ENCODE measurements at regions not wholly inside any gene's neighbourhood (a gene's known extent, or its start where the extent isn't known, plus 50 kb on each side); places are given as distances from the start of the nearest gene placed in this dataset.

DNA sequence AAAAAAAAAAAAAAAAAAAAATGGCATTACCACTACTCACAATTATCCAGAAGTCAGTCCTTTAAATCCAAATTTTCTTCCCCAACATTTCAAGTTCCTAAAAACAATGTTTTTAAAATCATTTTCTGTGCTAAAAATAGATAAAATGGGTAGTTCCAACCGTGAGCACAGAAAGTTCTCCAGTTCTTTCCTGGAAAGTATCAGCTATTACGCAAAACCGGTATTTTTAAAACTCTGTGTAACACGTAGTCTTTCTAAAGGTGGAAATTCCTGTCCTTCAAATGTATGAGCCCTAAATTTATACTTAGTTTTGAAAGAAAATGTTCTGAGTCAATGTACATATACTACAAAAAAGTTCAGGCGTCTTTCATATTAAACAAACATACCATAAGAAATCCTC lies 83.5 kb upstream of the SCAF8 start:
- ChIA-PET POLR2A (no interaction called here), CTCF (no interaction called here)
- Histone ChIP-seq H3K27ac (no peak overlapping the region), H3K9me3 (no peaks in the 10 kb centered on the region), H3K4me2 (no peak overlapping the region), H3K4me1 (no peaks in the 10 kb centered on the region), H3K4me3 (no peak overlapping the region)
- WGBS (ENCODE audit: missing lambda C conversion rate) = 71% methylated on average over 5 of the region's 5 CpGs
- no peak for DNase-seq (ENCODE audit: low read depth in 1 of 2, low spot score in 1 of 2)
- FAIRE-seq = no peak
- TF ChIP-seq, protein P1, sequence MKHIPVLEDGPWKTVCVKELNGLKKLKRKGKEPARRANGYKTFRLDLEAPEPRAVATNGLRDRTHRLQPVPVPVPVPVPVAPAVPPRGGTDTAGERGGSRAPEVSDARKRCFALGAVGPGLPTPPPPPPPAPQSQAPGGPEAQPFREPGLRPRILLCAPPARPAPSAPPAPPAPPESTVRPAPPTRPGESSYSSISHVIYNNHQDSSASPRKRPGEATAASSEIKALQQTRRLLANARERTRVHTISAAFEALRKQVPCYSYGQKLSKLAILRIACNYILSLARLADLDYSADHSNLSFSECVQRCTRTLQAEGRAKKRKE (CRISPR knock-in tag; IDR thresholded peaks at IDR 0.05; ENCODE audit: low read depth) = no peak
- TF ChIP-seq CHD4 (IDR thresholded peaks at IDR 0.05; ENCODE audit: borderline replicate concordance) = no peak
- TF ChIP-seq JUNB (IDR thresholded peaks at IDR 0.05) = no peak
- no peak for TF ChIP-seq POLR2A (IDR thresholded peaks at IDR 0.05; ENCODE audit: low read length)
- TF ChIP-seq EHMT2 (IDR thresholded peaks at IDR 0.05; ENCODE audit: low read depth) = no peak
- TF ChIP-seq, protein P2, sequence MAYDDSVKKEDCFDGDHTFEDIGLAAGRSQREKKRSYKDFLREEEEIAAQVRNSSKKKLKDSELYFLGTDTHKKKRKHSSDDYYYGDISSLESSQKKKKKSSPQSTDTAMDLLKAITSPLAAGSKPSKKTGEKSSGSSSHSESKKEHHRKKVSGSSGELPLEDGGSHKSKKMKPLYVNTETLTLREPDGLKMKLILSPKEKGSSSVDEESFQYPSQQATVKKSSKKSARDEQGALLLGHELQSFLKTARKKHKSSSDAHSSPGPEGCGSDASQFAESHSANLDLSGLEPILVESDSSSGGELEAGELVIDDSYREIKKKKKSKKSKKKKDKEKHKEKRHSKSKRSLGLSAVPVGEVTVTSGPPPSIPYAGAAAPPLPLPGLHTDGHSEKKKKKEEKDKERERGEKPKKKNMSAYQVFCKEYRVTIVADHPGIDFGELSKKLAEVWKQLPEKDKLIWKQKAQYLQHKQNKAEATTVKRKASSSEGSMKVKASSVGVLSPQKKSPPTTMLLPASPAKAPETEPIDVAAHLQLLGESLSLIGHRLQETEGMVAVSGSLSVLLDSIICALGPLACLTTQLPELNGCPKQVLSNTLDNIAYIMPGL (CRISPR knock-in tag; IDR thresholded peaks at IDR 0.05; ENCODE audit: borderline replicate concordance) = no peak
- TF ChIP-seq, protein P3, sequence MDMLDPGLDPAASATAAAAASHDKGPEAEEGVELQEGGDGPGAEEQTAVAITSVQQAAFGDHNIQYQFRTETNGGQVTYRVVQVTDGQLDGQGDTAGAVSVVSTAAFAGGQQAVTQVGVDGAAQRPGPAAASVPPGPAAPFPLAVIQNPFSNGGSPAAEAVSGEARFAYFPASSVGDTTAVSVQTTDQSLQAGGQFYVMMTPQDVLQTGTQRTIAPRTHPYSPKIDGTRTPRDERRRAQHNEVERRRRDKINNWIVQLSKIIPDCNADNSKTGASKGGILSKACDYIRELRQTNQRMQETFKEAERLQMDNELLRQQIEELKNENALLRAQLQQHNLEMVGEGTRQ (IDR thresholded peaks at IDR 0.05) = no peak
- TF ChIP-seq NFE2L2 (conservative IDR thresholded peaks at IDR 0.05; ENCODE audit: low read length) = no peak
- no peak for TF ChIP-seq SMC3 (IDR thresholded peaks at IDR 0.05)
- no peak for TF ChIP-seq RCOR1 (IDR thresholded peaks at IDR 0.05; ENCODE audit: low read depth, low read length)
- TF ChIP-seq KDM5A (IDR thresholded peaks at IDR 0.05) = no peak
- ATAC-seq = no peak

DNA sequence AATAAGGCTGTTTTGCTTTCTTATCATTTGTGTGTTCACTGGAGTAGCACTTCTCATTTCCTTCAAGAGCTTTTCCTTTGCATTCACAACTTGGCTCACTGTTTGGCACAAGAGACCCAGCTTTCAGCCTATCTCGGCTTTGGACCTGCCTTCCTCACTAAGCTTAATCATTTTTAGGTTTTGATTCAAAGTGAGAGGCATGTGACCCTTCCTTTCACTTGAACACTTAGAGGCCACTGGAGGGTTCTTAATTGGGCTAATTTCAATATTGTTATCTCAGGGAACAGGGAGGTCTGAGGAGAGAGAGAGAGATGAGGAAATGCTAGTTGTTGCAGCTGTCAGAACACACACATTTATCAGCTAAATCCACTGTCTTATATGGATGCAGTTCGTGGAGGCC lies 82.9 kb upstream of the SCAF8 start:
- H3K4me2 ChIP-seq = no peak overlapping the region
- CTCF ChIA-PET = no interaction called here
- no peaks in the 10 kb centered on the region for H3K9me3 ChIP-seq
- no peak for TF ChIP-seq ZNF302 (CRISPR knock-in tag; IDR thresholded peaks at IDR 0.05)
- TF ChIP-seq EHMT2 (IDR thresholded peaks at IDR 0.05; ENCODE audit: low read depth) = no peak
- no peak overlapping the region for H3K4me3 ChIP-seq
- POLR2A ChIA-PET = interaction anchor here (0.8 kb wide), 1 partner anchor 140 kb away, joined by 4 read pairs; the partner anchor contains the start of gene CNKSR3
- no peak for ATAC-seq
- 82% methylated on average over 2 of the region's 2 CpGs for WGBS (ENCODE audit: missing lambda C conversion rate)
- no peak for FAIRE-seq
- H3K27ac ChIP-seq = no peak overlapping the region
- no peak for DNase-seq (ENCODE audit: low read depth in 1 of 2, low spot score in 1 of 2)
- H3K4me1 ChIP-seq = no peaks in the 10 kb centered on the region

DNA sequence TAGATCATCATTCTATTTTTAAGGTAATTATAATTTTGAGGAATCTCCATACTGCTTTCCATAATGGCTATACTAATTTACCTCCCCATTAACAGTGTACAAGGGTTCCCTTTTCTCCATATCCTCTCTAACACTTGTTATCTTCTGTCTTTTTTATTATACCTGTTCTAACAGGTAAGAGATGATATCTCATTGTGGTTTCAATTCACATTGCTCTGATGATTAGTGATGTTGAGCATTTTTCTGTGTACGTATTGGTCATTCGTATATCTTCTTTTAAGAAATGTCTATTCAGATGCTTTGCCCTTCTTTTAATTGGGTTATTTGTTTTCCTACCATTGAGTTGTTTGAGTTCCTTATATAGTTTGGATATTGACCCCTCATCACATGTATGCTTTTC lies 81.6 kb upstream of the SCAF8 start:
- no peak for ATAC-seq
- TF ChIP-seq SREBF2 (IDR thresholded peaks at IDR 0.05) = no peak
- TF ChIP-seq RNF2 (IDR thresholded peaks at IDR 0.05; ENCODE audit: borderline replicate concordance, low read depth) = no peak
- TF ChIP-seq, protein P1 (CRISPR knock-in tag; IDR thresholded peaks at IDR 0.05; ENCODE audit: low read depth) = no peak
- TF ChIP-seq ZFP36 (IDR thresholded peaks at IDR 0.05; ENCODE audit: borderline replicate concordance, partially characterized antibody) = no peak
- no peak for TF ChIP-seq PHF8 (IDR thresholded peaks at IDR 0.05; ENCODE audit: borderline replicate concordance, low read depth)
- TF ChIP-seq, protein P4, sequence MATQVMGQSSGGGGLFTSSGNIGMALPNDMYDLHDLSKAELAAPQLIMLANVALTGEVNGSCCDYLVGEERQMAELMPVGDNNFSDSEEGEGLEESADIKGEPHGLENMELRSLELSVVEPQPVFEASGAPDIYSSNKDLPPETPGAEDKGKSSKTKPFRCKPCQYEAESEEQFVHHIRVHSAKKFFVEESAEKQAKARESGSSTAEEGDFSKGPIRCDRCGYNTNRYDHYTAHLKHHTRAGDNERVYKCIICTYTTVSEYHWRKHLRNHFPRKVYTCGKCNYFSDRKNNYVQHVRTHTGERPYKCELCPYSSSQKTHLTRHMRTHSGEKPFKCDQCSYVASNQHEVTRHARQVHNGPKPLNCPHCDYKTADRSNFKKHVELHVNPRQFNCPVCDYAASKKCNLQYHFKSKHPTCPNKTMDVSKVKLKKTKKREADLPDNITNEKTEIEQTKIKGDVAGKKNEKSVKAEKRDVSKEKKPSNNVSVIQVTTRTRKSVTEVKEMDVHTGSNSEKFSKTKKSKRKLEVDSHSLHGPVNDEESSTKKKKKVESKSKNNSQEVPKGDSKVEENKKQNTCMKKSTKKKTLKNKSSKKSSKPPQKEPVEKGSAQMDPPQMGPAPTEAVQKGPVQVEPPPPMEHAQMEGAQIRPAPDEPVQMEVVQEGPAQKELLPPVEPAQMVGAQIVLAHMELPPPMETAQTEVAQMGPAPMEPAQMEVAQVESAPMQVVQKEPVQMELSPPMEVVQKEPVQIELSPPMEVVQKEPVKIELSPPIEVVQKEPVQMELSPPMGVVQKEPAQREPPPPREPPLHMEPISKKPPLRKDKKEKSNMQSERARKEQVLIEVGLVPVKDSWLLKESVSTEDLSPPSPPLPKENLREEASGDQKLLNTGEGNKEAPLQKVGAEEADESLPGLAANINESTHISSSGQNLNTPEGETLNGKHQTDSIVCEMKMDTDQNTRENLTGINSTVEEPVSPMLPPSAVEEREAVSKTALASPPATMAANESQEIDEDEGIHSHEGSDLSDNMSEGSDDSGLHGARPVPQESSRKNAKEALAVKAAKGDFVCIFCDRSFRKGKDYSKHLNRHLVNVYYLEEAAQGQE (IDR thresholded peaks at IDR 0.05) = no peak
- no peak for TF ChIP-seq NFE2L2 (conservative IDR thresholded peaks at IDR 0.05; ENCODE audit: low read length)
- TF ChIP-seq KDM1A (IDR thresholded peaks at IDR 0.05; ENCODE audit: low read depth) = no peak
- no peak for TF ChIP-seq HOXB13 (CRISPR knock-in tag; IDR thresholded peaks at IDR 0.05; ENCODE audit: low read depth)
- TF ChIP-seq ZSCAN20 (CRISPR knock-in tag; IDR thresholded peaks at IDR 0.05) = no peak
- TF ChIP-seq POLR2A (IDR thresholded peaks at IDR 0.05; ENCODE audit: low read length) = no peak
- WGBS (ENCODE audit: missing lambda C conversion rate) = 89% methylated on average over 2 of the region's 2 CpGs
- DNase-seq (ENCODE audit: low read depth in 1 of 2, low spot score in 1 of 2) = no peak
- Histone ChIP-seq H3K4me2 (no peak overlapping the region), H3K4me3 (no peak overlapping the region), H3K27ac (no peak overlapping the region), H3K9me3 (no peaks in the 10 kb centered on the region), H3K4me1 (no peaks in the 10 kb centered on the region)
- POLR2A ChIA-PET = no interaction called here
- no peak for FAIRE-seq
- CTCF ChIA-PET = no interaction called here

Measured in A549 (cell line).